Lung (tissue), 11 donors: ENCODE measurements at regions not wholly inside any gene's neighbourhood (a gene's known extent, or its start where the extent isn't known, plus 50 kb on each side); places are given as distances from the start of the nearest gene placed in this dataset.

ENCODE experiments used
- ATAC-seq: fragments of 200-7000 bp; cut with Tn5 transposase; one replicate; pipeline ENCODE4 v1.9.1; 2020; ENCODE audit warnings: moderate number of reproducible peaks; ENCODE audit not compliant: insufficient read depth, low FRiP score
- DNase-seq, 3 donors: peaks; one replicate each; pipeline ENCODE4 v3.0.0-alpha.2; 2013 to 2017
- H3K27ac ChIP-seq, 2 donors: one replicate each; pipeline ENCODE4 v1.5.1; 2013; ENCODE audit warnings: mild to moderate bottlenecking in 2 of 2, moderate library complexity in 2 of 2, control low read depth in 1 of 2, inconsistent platforms in 1 of 2, low read depth in 1 of 2, low read length in 1 of 2
- H3K27me3 ChIP-seq, 3 donors: one replicate each; pipeline ENCODE4 v1.5.1; 2013; ENCODE audit warnings: low read length in 2 of 3; ENCODE audit not compliant: control insufficient read depth in 3 of 3, insufficient read depth in 3 of 3
- H3K36me3 ChIP-seq, 4 donors: one replicate each; pipeline ENCODE4 v1.5.1; 2013; ENCODE audit warnings: low read length in 4 of 4, mild to moderate bottlenecking in 1 of 4, moderate library complexity in 1 of 4; ENCODE audit not compliant: control insufficient read depth in 4 of 4, insufficient read depth in 4 of 4
- H3K4me1 ChIP-seq, 5 donors: one replicate each; pipeline ENCODE4 v1.5.1; 2013; ENCODE audit warnings: low read length in 5 of 5, mild to moderate bottlenecking in 2 of 5, moderate library complexity in 1 of 5; ENCODE audit not compliant: control insufficient read depth in 5 of 5, insufficient read depth in 5 of 5
- H3K4me3 ChIP-seq: one replicate; pipeline ENCODE4 v1.5.1; 2013; ENCODE audit warnings: mild to moderate bottlenecking, control low read depth, moderate library complexity
- H3K9ac ChIP-seq, 2 donors: one replicate each; pipeline ENCODE4 v1.5.1; 2013; ENCODE audit warnings: low read length in 2 of 2, control low read depth in 1 of 2; ENCODE audit not compliant: insufficient read depth in 1 of 2
- H3K9me3 ChIP-seq, 4 donors: one replicate each; pipeline ENCODE4 v1.5.1; 2013; ENCODE audit warnings: low read length in 3 of 4, mild to moderate bottlenecking in 1 of 4, moderate library complexity in 1 of 4; ENCODE audit not compliant: control insufficient read depth in 4 of 4, insufficient read depth in 3 of 4
- WGBS, 2 donors: extraction: QIAGEN DNeasy Blood & Tissue Kit; methylation state at CpG; one replicate each; pipeline ENCODE4 v1.1.7; 2013; 5-methylcytosine and 5-hydroxymethylcytosine counted together
- TF ChIP-seq, protein P1 (sequence below): IDR thresholded peaks from 2 replicates; pipeline ENCODE4 v1.5.1; 2012; ENCODE audit warnings: mild to moderate bottlenecking; ENCODE audit errors: control extremely low read depth, extremely low read depth
- donor health status: control.
- donor health status: control.
- donor health status: Bipolar disorder and iron deficiency.
- donor health status: healthy.
- donor health status: DM: yes; HTN: yes; CAD: no.

DNA sequence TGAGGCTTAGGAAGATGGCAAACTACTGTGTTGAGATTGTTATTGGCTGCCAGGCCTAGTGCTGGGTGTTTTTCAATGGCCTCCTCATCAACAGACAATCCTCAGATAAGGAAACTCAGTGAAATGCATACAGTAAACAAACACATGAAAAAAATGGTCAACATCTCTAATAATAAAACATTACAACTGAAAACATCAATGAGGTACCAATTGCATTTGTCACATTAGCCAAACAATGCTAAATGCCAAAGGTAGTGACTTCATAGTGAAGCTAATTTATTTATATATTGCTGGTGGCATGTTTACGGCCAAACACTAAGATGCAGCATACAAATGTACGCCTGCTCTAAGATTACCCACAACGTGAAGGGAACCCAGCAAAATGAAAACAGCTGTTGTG is 224.0 kb upstream of the UBL3 start:
- no peaks in the 10 kb centered on the region for H3K27me3 ChIP-seq
- no peaks in the 10 kb centered on the region for H3K9me3 ChIP-seq
- H3K9ac ChIP-seq: no peak overlapping the region
- DNase-seq: peak in 2 of 3 donors; percentile 59 to 73
- TF ChIP-seq, protein P1, sequence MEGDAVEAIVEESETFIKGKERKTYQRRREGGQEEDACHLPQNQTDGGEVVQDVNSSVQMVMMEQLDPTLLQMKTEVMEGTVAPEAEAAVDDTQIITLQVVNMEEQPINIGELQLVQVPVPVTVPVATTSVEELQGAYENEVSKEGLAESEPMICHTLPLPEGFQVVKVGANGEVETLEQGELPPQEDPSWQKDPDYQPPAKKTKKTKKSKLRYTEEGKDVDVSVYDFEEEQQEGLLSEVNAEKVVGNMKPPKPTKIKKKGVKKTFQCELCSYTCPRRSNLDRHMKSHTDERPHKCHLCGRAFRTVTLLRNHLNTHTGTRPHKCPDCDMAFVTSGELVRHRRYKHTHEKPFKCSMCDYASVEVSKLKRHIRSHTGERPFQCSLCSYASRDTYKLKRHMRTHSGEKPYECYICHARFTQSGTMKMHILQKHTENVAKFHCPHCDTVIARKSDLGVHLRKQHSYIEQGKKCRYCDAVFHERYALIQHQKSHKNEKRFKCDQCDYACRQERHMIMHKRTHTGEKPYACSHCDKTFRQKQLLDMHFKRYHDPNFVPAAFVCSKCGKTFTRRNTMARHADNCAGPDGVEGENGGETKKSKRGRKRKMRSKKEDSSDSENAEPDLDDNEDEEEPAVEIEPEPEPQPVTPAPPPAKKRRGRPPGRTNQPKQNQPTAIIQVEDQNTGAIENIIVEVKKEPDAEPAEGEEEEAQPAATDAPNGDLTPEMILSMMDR: no peak
- ATAC-seq: no peak
- no peaks in the 10 kb centered on the region for H3K36me3 ChIP-seq
- no peak overlapping the region for H3K27ac ChIP-seq
- no peak overlapping the region for H3K4me3 ChIP-seq
- WGBS, 2 donors: 85 to 94% methylated on average over 3 of the region's 3 CpGs
- no peaks in the 10 kb centered on the region for H3K4me1 ChIP-seq

DNA sequence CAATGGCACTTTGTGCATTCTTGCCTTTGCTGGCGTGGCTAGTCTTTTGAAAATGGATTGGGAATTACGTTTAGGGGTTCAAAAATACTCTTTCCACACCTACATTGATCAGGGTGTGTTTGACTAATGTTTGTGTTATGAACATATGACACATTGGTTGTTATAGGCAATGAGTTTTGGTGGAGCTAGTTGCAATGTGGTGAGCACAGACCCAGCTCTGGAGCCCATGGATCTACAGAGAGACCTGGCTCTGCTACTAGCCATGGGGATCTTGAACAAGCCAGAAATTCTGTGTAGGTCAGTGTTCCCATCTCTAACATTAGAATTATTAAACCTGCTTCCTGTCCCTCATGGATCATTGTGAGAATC is 222.4 kb upstream of the UBL3 start:
- 65 to 77% methylated on average over 2 of the region's 2 CpGs for WGBS, 2 donors
- Histone ChIP-seq H3K4me1 (no peaks in the 10 kb centered on the region), H3K9me3 (no peaks in the 10 kb centered on the region), H3K36me3 (no peaks in the 10 kb centered on the region), H3K4me3 (no peak overlapping the region), H3K27ac (no peak overlapping the region), H3K9ac (no peak overlapping the region), H3K27me3 (no peaks in the 10 kb centered on the region)
- DNase-seq (no peak), ATAC-seq (peak; percentile 23)
- TF ChIP-seq, protein P1: no peak

DNA sequence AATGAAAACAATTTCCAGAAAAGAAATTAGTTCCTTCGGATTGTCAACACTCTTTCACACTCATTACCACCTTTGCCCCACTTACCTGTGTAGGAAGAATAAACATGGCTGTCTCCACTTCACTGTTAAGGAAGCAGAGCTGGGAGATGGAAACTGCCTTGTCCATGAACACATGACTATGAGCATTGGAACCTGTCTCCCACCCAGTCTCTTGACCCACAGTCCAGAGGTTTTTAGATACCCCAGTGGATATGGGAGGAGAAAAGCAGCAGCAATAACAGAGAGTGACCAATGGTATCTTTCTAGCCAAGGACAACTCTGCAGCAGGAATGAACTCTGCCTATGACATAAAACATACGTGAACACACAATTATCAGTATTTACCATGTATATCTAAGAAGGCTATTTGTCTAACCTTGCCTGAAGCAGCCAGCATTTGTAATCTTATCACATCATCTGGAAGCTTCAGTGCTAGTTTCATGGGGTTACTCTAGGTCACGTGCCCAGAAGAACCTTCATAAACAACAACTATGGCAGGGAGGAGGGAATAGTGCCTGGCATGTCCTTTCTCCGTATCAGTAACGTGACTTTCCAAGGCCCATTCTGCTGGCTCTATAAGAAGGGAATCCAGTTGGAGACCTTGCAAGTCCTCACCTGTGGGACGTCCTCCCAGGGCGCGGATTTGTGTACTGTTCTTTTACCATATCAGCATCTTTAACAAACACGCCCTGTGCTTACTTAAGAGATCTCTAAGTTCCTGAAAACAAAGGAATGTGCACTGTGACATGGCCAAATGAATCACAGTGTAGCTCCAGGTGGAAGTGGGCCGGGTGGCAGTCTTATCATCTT is 221.8 kb upstream of the UBL3 start:
- no peak overlapping the region for H3K9ac ChIP-seq
- no peaks in the 10 kb centered on the region for H3K9me3 ChIP-seq
- no peaks in the 10 kb centered on the region for H3K4me1 ChIP-seq
- DNase-seq (no peak), ATAC-seq (peak; percentile 52)
- TF ChIP-seq, protein P1: no peak
- no peak overlapping the region for H3K27ac ChIP-seq
- no peaks in the 10 kb centered on the region for H3K27me3 ChIP-seq
- no peaks in the 10 kb centered on the region for H3K36me3 ChIP-seq
- WGBS, 2 donors: 65 to 84% methylated on average over 10 of the region's 10 CpGs
- no peak overlapping the region for H3K4me3 ChIP-seq
